A673 (cell line): ENCODE measurements at regions not wholly inside any gene's neighbourhood (a gene's known extent, or its start where the extent isn't known, plus 50 kb on each side); places are given as distances from the start of the nearest gene placed in this dataset.

ENCODE experiments used
- BruUV-seq: library from RNA; stranded (reverse); fragments of 400-500 nt; replicated peaks from 2 replicates; lab custom pipeline; 2021; lab: Mats Ljungman, UMichigan
- CTCF ChIA-PET: fragments of 300-600 bp; sonication (Branson Sonifier 250); formaldehyde crosslinking; loops from one replicate; lab custom pipeline; 2022; ENCODE audit warnings: antibody characterized with exemption; lab: Charles Lee
- POLR2A ChIA-PET: fragments of 300-600 bp; sonication (Branson Sonifier 250); formaldehyde crosslinking; loops from one replicate; lab custom pipeline; 2022; ENCODE audit warnings: antibody characterized with exemption; ENCODE audit not compliant: low non-redundant PET; lab: Charles Lee
- DNase-seq: peaks from one replicate; pipeline ENCODE4 v3.0.0-alpha.2; 2015; ENCODE audit warnings: low spot score
- H3K27ac ChIP-seq: fragments of 200-600 bp; sonication (generic); 2 replicates; pipeline ENCODE4 v1.5.1; 2016; ENCODE audit warnings: mixed run types, low read depth, mild to moderate bottlenecking, mixed read lengths, antibody characterized with exemption, low read length; ENCODE audit not compliant: poor library complexity, severe bottlenecking
- H3K27me3 ChIP-seq: fragments of 200-600 bp; sonication (generic); replicated peaks from 2 replicates; pipeline ENCODE4 v1.6.1; 2017; ENCODE audit warnings: mixed run types, low read depth, mild to moderate bottlenecking, mixed read lengths, antibody characterized with exemption, low read length; ENCODE audit not compliant: insufficient read depth, poor library complexity
- H3K36me3 ChIP-seq: fragments of 200-600 bp; sonication (generic); 2 replicates; pipeline ENCODE4 v1.6.1; 2016; ENCODE audit warnings: mixed run types, mild to moderate bottlenecking, mixed read lengths, antibody characterized with exemption, low read length; ENCODE audit not compliant: insufficient read depth, poor library complexity, severe bottlenecking
- H3K4me1 ChIP-seq: fragments of 200-600 bp; sonication (generic); 2 replicates; pipeline ENCODE4 v1.6.1; 2017; ENCODE audit warnings: mixed run types, mild to moderate bottlenecking, mixed read lengths, antibody characterized with exemption, low read length; ENCODE audit not compliant: insufficient read depth, poor library complexity, severe bottlenecking
- H3K4me3 ChIP-seq: fragments of 200-600 bp; sonication (generic); 2 replicates; pipeline ENCODE4 v1.5.1; 2016; ENCODE audit warnings: low read depth, mixed run types, mild to moderate bottlenecking, mixed read lengths, low read length; ENCODE audit not compliant: poor library complexity, severe bottlenecking
- H3K9me3 ChIP-seq: fragments of 200-600 bp; sonication (generic); 2 replicates; pipeline ENCODE4 v1.6.1; 2016; ENCODE audit warnings: mixed run types, low read depth, mild to moderate bottlenecking, mixed read lengths, antibody characterized with exemption, low read length; ENCODE audit not compliant: poor library complexity, severe bottlenecking
- CTCF ChIP-seq: fragments of 300-800, 200-600 bp; sonication (generic); conservative IDR thresholded peaks from 2 replicates; pipeline ENCODE4 v1.5.1; 2017; ENCODE audit warnings: low read depth, mild to moderate bottlenecking, antibody characterized with exemption, low read length, moderate library complexity, mixed read lengths
- EZH2 ChIP-seq: fragments of 200-600 bp; sonication (generic); IDR thresholded peaks from 2 replicates; pipeline ENCODE4 v1.6.1; 2017; ENCODE audit warnings: borderline replicate concordance, low read depth, mild to moderate bottlenecking, mixed read lengths, antibody characterized with exemption, low read length; ENCODE audit not compliant: poor library complexity, severe bottlenecking
- intact Hi-C: fragments of 100-400 bp; cut with micrococcal nuclease; formaldehyde crosslinking; loops from one replicate; pipeline ENCODE4 v1.10.0; 2022; ENCODE audit not compliant: unreplicated experiment

- Histone ChIP-seq H3K9me3 (no peaks in the 10 kb centered on the region), H3K4me1 (no peaks in the 10 kb centered on the region), H3K27me3 (no peaks in the 10 kb centered on the region), H3K4me3 (no peak overlapping the region), H3K27ac (no peak overlapping the region), H3K36me3 (no peaks in the 10 kb centered on the region)
- POLR2A ChIA-PET = no interaction called here
- intact Hi-C loops = no loop called here
- TF ChIP-seq CTCF (no peak), EZH2 (no peak)
- CTCF ChIA-PET = no interaction called here
- BruUV-seq = no TSS peak
- no peak for DNase-seq
Measured at GRCh38 chr16:65289022-65289421, 167.2 kb upstream of the CDH11 start.

- Histone ChIP-seq H3K27me3 (no peaks in the 10 kb centered on the region), H3K9me3 (no peaks in the 10 kb centered on the region), H3K4me3 (no peak overlapping the region), H3K27ac (no peak overlapping the region), H3K36me3 (no peaks in the 10 kb centered on the region), H3K4me1 (no peaks in the 10 kb centered on the region)
- intact Hi-C loops = no loop called here
- no peak for DNase-seq
- POLR2A ChIA-PET = no interaction called here
- no peak for TF ChIP-seq CTCF
- no TSS peak for BruUV-seq
- CTCF ChIA-PET = no interaction called here
Measured at GRCh38 chr16:65287307-65287706, 165.4 kb upstream of the CDH11 start.

- Histone ChIP-seq H3K4me1 (no peaks in the 10 kb centered on the region), H3K4me3 (no peak overlapping the region), H3K27ac (no peak overlapping the region), H3K27me3 (no peaks in the 10 kb centered on the region), H3K9me3 (no peaks in the 10 kb centered on the region), H3K36me3 (no peaks in the 10 kb centered on the region)
- TF ChIP-seq CTCF = no peak
- TF ChIP-seq EZH2 = no peak
- ChIA-PET POLR2A (no interaction called here), CTCF (no interaction called here)
- BruUV-seq = no TSS peak
- intact Hi-C loops = no loop called here
- no peak for DNase-seq
Measured at GRCh38 chr16:65285128-65286048, 163.5 kb upstream of the CDH11 start.
